NCI-H1105 (cell line): ENCODE measurements at regions not wholly inside any gene's neighbourhood (a gene's known extent, or its start where the extent isn't known, plus 50 kb on each side); places are given as distances from the start of the nearest gene placed in this dataset.
"Not testable (repeated sequence)": the region's sequence is repeated elsewhere in the genome, so short reads cannot be mapped to it uniquely, and the experiment has no call there.

ENCODE experiments used
- DNase-seq: peaks from one replicate; lab custom pipeline; 2025; lab: John Stamatoyannopoulos, UW

GRCh38 chr3:6273878-6274277 lies 587.0 kb upstream of the GRM7 start:
- DNase-seq: no peak

GRCh38 chr3:6281662-6282061 lies 579.3 kb upstream of the GRM7 start:
- no peak for DNase-seq

- no peak for DNase-seq
These were observed 578.0 kb upstream of the GRM7 start for GRCh38 chr3:6282918-6283317.

GRCh38 chr3:6287088-6287875 lies 573.6 kb upstream of the GRM7 start:
- no peak for DNase-seq

GRCh38 chr3:6301626-6302025 lies 559.3 kb upstream of the GRM7 start:
- no peak for DNase-seq

- DNase-seq: no peak
These were observed 545.0 kb upstream of the GRM7 start for GRCh38 chr3:6315906-6316305.

- no peak for DNase-seq
These were observed 538.9 kb upstream of the GRM7 start for GRCh38 chr3:6321999-6322398.

GRCh38 chr3:6326771-6327170 lies 534.1 kb upstream of the GRM7 start:
- peak; percentile 51 for DNase-seq

- DNase-seq: not testable (repeated sequence)
These were observed 520.0 kb upstream of the GRM7 start for GRCh38 chr3:6340980-6341325.

GRCh38 chr3:6351752-6352151 lies 509.2 kb upstream of the GRM7 start:
- DNase-seq: no peak

- no peak for DNase-seq
These were observed 506.3 kb upstream of the GRM7 start for GRCh38 chr3:6354653-6355052.

GRCh38 chr3:6362406-6362805 lies 498.5 kb upstream of the GRM7 start:
- DNase-seq: no peak

GRCh38 chr3:6367171-6367570 lies 493.7 kb upstream of the GRM7 start:
- DNase-seq: no peak

- no peak for DNase-seq
These were observed 468.8 kb upstream of the GRM7 start for GRCh38 chr3:6392123-6392522.

- no peak for DNase-seq
These were observed 466.0 kb upstream of the GRM7 start for GRCh38 chr3:6394944-6395343.

GRCh38 chr3:6396631-6397030 lies 464.3 kb upstream of the GRM7 start:
- DNase-seq: no peak

- not testable (repeated sequence) for DNase-seq
These were observed 458.2 kb upstream of the GRM7 start for GRCh38 chr3:6402666-6403065.

- DNase-seq: not testable (repeated sequence)
These were observed 454.0 kb upstream of the GRM7 start for GRCh38 chr3:6406923-6407322.

- no peak for DNase-seq
These were observed 444.8 kb upstream of the GRM7 start for GRCh38 chr3:6416049-6416661.

GRCh38 chr3:6417174-6417573 lies 443.7 kb upstream of the GRM7 start:
- DNase-seq: no peak

GRCh38 chr3:6418485-6418884 lies 442.4 kb upstream of the GRM7 start:
- DNase-seq: no peak

GRCh38 chr3:6421666-6422445 lies 439.1 kb upstream of the GRM7 start:
- no peak for DNase-seq

- no peak for DNase-seq
These were observed 435.6 kb upstream of the GRM7 start for GRCh38 chr3:6425289-6425820.
